GM23248 (cell line): ENCODE measurements at regions not wholly inside any gene's neighbourhood (a gene's known extent, or its start where the extent isn't known, plus 50 kb on each side); places are given as distances from the start of the nearest gene placed in this dataset.

Source experiments
- EZH2 ChIP-seq: fragments of 200-600 bp; sonication (generic); IDR thresholded peaks from 2 replicates; pipeline ENCODE4 v1.6.1; 2018; ENCODE audit warnings: antibody characterized with exemption, mild to moderate bottlenecking; ENCODE audit not compliant: insufficient read depth, poor library complexity, severe bottlenecking
- EZH2phosphoT487 ChIP-seq: fragments of 200-600 bp; sonication (generic); IDR thresholded peaks from 2 replicates; pipeline ENCODE4 v1.6.1; 2018; ENCODE audit warnings: antibody characterized with exemption, moderate library complexity, mild to moderate bottlenecking, low read depth; ENCODE audit not compliant: insufficient read depth

DNA sequence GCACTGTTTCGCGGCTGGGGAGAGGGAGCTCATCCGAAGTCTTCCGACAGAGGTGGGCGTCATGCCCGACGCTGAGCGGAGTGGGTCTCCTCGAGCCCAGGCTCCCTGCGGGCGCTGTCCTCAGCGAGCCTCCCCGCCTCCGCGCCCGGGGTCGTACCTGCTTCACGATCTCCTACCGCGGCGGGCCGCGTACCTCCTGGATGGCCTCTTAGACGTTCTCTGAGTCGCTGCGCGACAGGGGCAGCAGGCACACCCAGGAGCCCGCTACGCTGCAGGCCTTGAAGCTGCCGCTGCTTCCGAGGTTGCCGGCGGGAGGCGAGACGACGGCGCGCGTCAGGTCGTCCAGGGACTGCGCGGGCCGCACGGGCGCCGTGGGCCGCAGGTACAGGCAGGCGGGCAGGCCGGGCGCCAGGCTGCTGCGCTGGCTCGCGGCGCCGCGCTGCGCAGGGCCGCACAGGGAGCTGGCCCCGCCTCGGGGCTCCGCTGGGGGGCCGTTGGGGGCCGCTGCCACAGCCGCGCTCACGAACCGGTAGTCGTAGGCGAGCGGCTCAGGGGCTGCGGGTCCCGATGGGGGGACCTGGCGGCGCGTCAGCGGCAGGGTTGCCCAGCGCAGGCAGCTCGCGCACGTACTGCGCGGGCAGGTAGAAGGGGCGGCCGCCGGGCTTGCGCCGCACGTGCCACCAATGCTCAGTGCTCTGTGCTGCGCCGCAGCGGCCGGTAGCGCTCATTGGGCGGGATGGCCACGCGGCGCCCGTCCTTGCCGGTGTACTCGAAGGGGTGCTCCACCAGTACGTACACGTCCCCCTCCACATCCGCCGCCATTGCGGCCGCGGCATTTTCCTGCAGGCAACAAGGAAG, 116.4 kb upstream of the SMURF2 start:
- no peak for TF ChIP-seq EZH2
- 0 out of 2 replicates have a peak, but pooled peaks have one; percentile 68 for TF ChIP-seq EZH2phosphoT487
